Ishikawa (cell line): ENCODE measurements at regions not wholly inside any gene's neighbourhood (a gene's known extent, or its start where the extent isn't known, plus 50 kb on each side); places are given as distances from the start of the nearest gene placed in this dataset.

Experiments used
- CEBPB ChIP-seq: IDR thresholded peaks from 2 replicates; pipeline ENCODE4 v1.6.1; 2012
- CREB1 ChIP-seq: IDR thresholded peaks from 2 replicates; pipeline ENCODE4 v1.6.1; 2012; ENCODE audit warnings: low read depth
- EGR1 ChIP-seq: IDR thresholded peaks from 2 replicates; pipeline ENCODE4 v1.6.1; 2012
- EP300 ChIP-seq: IDR thresholded peaks from 2 replicates; pipeline ENCODE4 v1.6.1; 2012; ENCODE audit warnings: borderline replicate concordance
- FOXM1 ChIP-seq: IDR thresholded peaks from 2 replicates; pipeline ENCODE4 v1.6.1; 2012; ENCODE audit warnings: low read depth, borderline replicate concordance
- NFIC ChIP-seq: IDR thresholded peaks from 2 replicates; pipeline ENCODE4 v1.6.1; 2012
- RAD21 ChIP-seq: IDR thresholded peaks from 2 replicates; pipeline ENCODE4 v1.6.1; 2012; ENCODE audit warnings: low read depth
- TAF1 ChIP-seq: IDR thresholded peaks from 2 replicates; pipeline ENCODE4 v1.6.1; 2012; ENCODE audit warnings: low read depth, mild to moderate bottlenecking
- TCF12 ChIP-seq: IDR thresholded peaks from 2 replicates; pipeline ENCODE4 v1.6.1; 2012; ENCODE audit warnings: low read depth
- TEAD4 ChIP-seq: IDR thresholded peaks from 2 replicates; pipeline ENCODE4 v1.6.1; 2012
- YY1 ChIP-seq: IDR thresholded peaks from 2 replicates; pipeline ENCODE4 v1.6.1; 2012; ENCODE audit warnings: low read depth
- ZBTB7A ChIP-seq: IDR thresholded peaks from 2 replicates; pipeline ENCODE4 v1.6.1; 2012; ENCODE audit warnings: low read depth
- TF ChIP-seq, protein P1 (sequence below): IDR thresholded peaks from 2 replicates; pipeline ENCODE4 v1.6.1; 2012
- TF ChIP-seq, protein P2 (sequence below): IDR thresholded peaks from 2 replicates; pipeline ENCODE4 v1.6.1; 2012
- TF ChIP-seq, protein P3 (sequence below): IDR thresholded peaks from 2 replicates; pipeline ENCODE4 v1.6.1; 2012; ENCODE audit warnings: low read depth, mild to moderate bottlenecking

DNA sequence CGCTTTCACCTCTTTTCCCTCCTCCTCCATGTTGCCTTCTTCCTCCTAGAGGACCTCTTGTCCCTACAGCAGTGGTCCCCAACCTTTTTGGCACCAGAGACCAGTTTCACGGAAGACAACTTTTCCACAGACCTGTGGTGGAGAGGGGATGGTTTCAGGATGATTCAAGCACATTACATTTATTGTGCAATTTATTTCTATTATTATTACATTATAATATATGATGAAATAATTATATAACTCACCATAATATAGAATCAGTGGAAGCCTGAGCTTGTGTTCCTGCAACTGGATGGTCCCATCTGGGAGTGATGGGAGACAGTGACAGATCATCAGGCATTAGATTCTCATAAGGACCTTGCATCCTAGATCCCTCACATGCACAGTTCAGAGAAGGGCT is 152.2 kb upstream of the NCKAP5 start:
- TF ChIP-seq, protein P1, sequence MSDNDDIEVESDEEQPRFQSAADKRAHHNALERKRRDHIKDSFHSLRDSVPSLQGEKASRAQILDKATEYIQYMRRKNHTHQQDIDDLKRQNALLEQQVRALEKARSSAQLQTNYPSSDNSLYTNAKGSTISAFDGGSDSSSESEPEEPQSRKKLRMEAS = no peak
- TF ChIP-seq TAF1 = no peak
- no peak for TF ChIP-seq TEAD4
- TF ChIP-seq, protein P2, sequence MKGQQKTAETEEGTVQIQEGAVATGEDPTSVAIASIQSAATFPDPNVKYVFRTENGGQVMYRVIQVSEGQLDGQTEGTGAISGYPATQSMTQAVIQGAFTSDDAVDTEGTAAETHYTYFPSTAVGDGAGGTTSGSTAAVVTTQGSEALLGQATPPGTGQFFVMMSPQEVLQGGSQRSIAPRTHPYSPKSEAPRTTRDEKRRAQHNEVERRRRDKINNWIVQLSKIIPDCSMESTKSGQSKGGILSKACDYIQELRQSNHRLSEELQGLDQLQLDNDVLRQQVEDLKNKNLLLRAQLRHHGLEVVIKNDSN = no peak
- TF ChIP-seq TCF12 = no peak
- TF ChIP-seq FOXM1 = no peak
- no peak for TF ChIP-seq RAD21
- TF ChIP-seq ZBTB7A = no peak
- TF ChIP-seq, protein P3, sequence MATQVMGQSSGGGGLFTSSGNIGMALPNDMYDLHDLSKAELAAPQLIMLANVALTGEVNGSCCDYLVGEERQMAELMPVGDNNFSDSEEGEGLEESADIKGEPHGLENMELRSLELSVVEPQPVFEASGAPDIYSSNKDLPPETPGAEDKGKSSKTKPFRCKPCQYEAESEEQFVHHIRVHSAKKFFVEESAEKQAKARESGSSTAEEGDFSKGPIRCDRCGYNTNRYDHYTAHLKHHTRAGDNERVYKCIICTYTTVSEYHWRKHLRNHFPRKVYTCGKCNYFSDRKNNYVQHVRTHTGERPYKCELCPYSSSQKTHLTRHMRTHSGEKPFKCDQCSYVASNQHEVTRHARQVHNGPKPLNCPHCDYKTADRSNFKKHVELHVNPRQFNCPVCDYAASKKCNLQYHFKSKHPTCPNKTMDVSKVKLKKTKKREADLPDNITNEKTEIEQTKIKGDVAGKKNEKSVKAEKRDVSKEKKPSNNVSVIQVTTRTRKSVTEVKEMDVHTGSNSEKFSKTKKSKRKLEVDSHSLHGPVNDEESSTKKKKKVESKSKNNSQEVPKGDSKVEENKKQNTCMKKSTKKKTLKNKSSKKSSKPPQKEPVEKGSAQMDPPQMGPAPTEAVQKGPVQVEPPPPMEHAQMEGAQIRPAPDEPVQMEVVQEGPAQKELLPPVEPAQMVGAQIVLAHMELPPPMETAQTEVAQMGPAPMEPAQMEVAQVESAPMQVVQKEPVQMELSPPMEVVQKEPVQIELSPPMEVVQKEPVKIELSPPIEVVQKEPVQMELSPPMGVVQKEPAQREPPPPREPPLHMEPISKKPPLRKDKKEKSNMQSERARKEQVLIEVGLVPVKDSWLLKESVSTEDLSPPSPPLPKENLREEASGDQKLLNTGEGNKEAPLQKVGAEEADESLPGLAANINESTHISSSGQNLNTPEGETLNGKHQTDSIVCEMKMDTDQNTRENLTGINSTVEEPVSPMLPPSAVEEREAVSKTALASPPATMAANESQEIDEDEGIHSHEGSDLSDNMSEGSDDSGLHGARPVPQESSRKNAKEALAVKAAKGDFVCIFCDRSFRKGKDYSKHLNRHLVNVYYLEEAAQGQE = no peak
- no peak for TF ChIP-seq CEBPB
- no peak for TF ChIP-seq YY1
- no peak for TF ChIP-seq EGR1
- TF ChIP-seq CREB1 = no peak

DNA sequence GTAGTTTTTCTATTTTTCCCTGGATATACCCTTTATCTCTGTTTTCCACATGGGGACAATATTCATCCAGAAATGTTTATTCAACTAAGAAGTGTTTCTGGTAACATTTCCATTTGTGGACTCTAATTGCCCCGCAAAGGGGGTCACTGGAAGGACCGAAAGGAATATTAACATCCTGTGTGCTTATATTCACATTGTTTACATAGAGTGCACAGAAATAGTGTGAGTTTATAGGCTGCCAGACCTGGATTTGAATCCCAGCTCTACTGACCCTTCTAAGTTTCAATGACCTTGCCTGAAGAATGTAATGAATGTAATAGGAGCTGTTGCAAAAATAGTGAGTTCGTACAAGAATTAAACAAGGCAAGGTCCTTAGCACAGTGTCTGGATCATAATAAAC is 152.9 kb upstream of the NCKAP5 start:
- no peak for TF ChIP-seq NFIC
- no peak for TF ChIP-seq TEAD4
- no peak for TF ChIP-seq EP300
- no peak for TF ChIP-seq FOXM1
- TF ChIP-seq, protein P3 = no peak
- TF ChIP-seq, protein P1 = no peak
- TF ChIP-seq TAF1 = no peak
- TF ChIP-seq TCF12 = no peak
- TF ChIP-seq CEBPB = no peak
- TF ChIP-seq EGR1 = no peak
- no peak for TF ChIP-seq YY1
- no peak for TF ChIP-seq RAD21
- TF ChIP-seq, protein P2 = no peak
- no peak for TF ChIP-seq CREB1
- no peak for TF ChIP-seq ZBTB7A

DNA sequence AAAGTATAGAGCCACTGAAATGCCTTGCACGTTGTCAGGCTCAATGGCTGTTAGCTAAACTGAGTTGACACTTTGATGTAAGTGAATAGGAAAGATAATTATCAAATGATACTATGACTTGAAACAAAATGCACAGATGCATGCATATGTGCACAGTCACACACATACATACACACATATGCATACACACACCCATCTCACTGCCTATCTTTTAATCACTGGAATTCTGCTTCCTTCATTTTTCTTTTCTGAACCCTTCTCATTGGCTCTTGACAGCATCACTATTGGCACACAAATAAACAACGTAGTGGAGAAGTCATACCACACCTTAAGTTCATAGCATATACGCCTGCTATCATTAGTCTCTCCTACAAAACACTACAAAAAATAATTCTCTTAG is 154.9 kb upstream of the NCKAP5 start:
- TF ChIP-seq TAF1 (no peak), TEAD4 (no peak), YY1 (no peak), CREB1 (no peak), FOXM1 (no peak), CEBPB (no peak), ZBTB7A (no peak), EGR1 (no peak), EP300 (no peak), RAD21 (no peak), NFIC (no peak), TCF12 (no peak)
- TF ChIP-seq, protein P2 = no peak
- TF ChIP-seq, protein P3 = no peak
- TF ChIP-seq, protein P1 = no peak

DNA sequence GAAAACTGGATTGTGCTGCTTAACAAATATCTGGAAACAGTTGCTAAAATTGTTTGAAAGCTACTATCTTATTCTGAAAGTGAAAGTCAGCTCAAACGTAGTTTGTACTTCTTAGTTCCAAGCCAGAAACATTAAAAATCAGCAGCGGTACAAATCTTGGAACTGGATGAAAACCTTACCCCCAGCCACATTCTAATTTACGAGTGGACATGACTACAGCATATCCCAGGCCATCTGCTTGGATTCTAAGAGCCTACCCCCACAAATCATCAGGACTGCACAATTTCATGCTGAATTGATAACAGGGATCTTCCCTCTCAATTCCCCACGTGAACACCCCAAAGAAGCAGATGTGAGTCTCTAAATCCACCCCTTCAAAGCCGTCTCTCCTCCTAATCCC is 158.7 kb upstream of the NCKAP5 start:
- TF ChIP-seq RAD21 (no peak), YY1 (no peak), EP300 (no peak), FOXM1 (no peak)
